Endothelial cell of umbilical vein (primary cell): ENCODE measurements at regions not wholly inside any gene's neighbourhood (a gene's known extent, or its start where the extent isn't known, plus 50 kb on each side); places are given as distances from the start of the nearest gene placed in this dataset.

Experiments used
- BruUV-seq: library from RNA; stranded (reverse); fragments of 400-500 nt; replicated peaks from 2 replicates; lab custom pipeline; 2021; lab: Mats Ljungman, UMichigan
- CTCF ChIA-PET: fragments of 300-600, 350-600 bp; sonication (Branson Sonifier 250); formaldehyde crosslinking; loops from one replicate; lab custom pipeline; 2021; ENCODE audit warnings: antibody characterized with exemption, inconsistent platforms; lab: Charles Lee
- POLR2A ChIA-PET: fragments of 300-600, 350-600 bp; sonication (Branson Sonifier 250); formaldehyde crosslinking; loops from one replicate; lab custom pipeline; 2021; ENCODE audit warnings: antibody characterized with exemption, inconsistent platforms; lab: Charles Lee
- DNase-seq: peaks from one replicate; pipeline ENCODE4 v3.0.0-alpha.2; 2011; ENCODE audit warnings: low read depth, low spot score
- FAIRE-seq: peaks from 2 replicates; lab custom pipeline; 2011; peaks lifted over from hg19 to GRCh38; lab: Jason Lieb, UNC
- H2AFZ ChIP-seq: 2 replicates; pipeline ENCODE4 v1.6.0; 2012; ENCODE audit warnings: low read depth, low read length, control low read depth, inconsistent platforms
- H3K27ac ChIP-seq: 2 replicates; pipeline ENCODE4 v1.5.1; 2011; ENCODE audit warnings: low read depth, mild to moderate bottlenecking, control low read depth, low read length, moderate library complexity; ENCODE audit not compliant: insufficient read depth
- H3K27me3 ChIP-seq, 2 experiments: 2 replicates each; pipeline versions ENCODE4 v1.6.0 to v1.6.1; 2011; ENCODE audit warnings: low read length in 2 of 2, mixed read lengths in 1 of 2; ENCODE audit not compliant: control insufficient read depth in 2 of 2, insufficient read depth in 2 of 2
- H3K36me3 ChIP-seq, 2 experiments: 2 replicates in 1 of 2; 3 replicates in 1 of 2; pipeline ENCODE4 v1.5.1; 2011; ENCODE audit warnings: low read length in 2 of 2, mild to moderate bottlenecking in 1 of 2, moderate library complexity in 1 of 2; ENCODE audit not compliant: control insufficient read depth in 2 of 2, insufficient read depth in 2 of 2; ENCODE audit errors: extremely low read depth in 1 of 2
- H3K4me1 ChIP-seq: 3 replicates; pipeline ENCODE4 v1.5.1; 2011; ENCODE audit warnings: mild to moderate bottlenecking, low read length; ENCODE audit not compliant: control insufficient read depth, insufficient read depth; ENCODE audit errors: extremely low read depth
- H3K4me2 ChIP-seq: 2 replicates; pipeline ENCODE4 v1.6.1; 2011; ENCODE audit warnings: low read length, control low read depth, mixed read lengths; ENCODE audit not compliant: insufficient read depth
- H3K4me3 ChIP-seq, 3 experiments: fragments of 200-600 bp in 1 of 3; sonication (generic), shearing (Covaris generic) in 1 of 3; replicated peaks in 1 of 3; 2 replicates each; pipeline ENCODE4 v1.5.1; 2011 to 2016; ENCODE audit warnings: control low read depth in 3 of 3, low read length in 3 of 3, mild to moderate bottlenecking in 2 of 3, inconsistent platforms in 1 of 3, low read depth in 1 of 3, moderate library complexity in 1 of 3; ENCODE audit not compliant: insufficient read depth in 1 of 3
- H3K79me2 ChIP-seq: 2 replicates; pipeline ENCODE4 v1.6.0; 2012; ENCODE audit warnings: low read length, inconsistent platforms; ENCODE audit not compliant: control insufficient read depth, insufficient read depth
- H3K9ac ChIP-seq: replicated peaks from 2 replicates; pipeline ENCODE3; 2011; ENCODE audit warnings: low read length, control low read depth; ENCODE audit not compliant: insufficient read depth; ENCODE audit errors: extremely low read depth
- H3K9me1 ChIP-seq: replicated peaks from 3 replicates; pipeline ENCODE4 v1.6.0; 2011; ENCODE audit warnings: mild to moderate bottlenecking, low read length; ENCODE audit not compliant: control insufficient read depth, insufficient read depth; ENCODE audit errors: extremely low read depth
- H3K9me3 ChIP-seq: replicated peaks from 2 replicates; pipeline ENCODE4 v1.5.1; 2012; ENCODE audit warnings: low read length, inconsistent platforms; ENCODE audit not compliant: control insufficient read depth, insufficient read depth
- H4K20me1 ChIP-seq: replicated peaks from 2 replicates; pipeline ENCODE3; 2011; ENCODE audit warnings: mild to moderate bottlenecking, low read length; ENCODE audit not compliant: control insufficient read depth, insufficient read depth; ENCODE audit errors: extremely low read depth
- CTCF ChIP-seq, 2 donors: IDR thresholded peaks; 1 replicate in 1 of 2; 2 replicates in 1 of 2; pipeline ENCODE4 v1.5.1; 2011; ENCODE audit warnings: low read length in 2 of 2, mild to moderate bottlenecking in 2 of 2, moderate library complexity in 2 of 2, control low read depth in 1 of 2, inconsistent platforms in 1 of 2, low read depth in 1 of 2; ENCODE audit not compliant: insufficient read depth in 1 of 2; ENCODE audit errors: extremely low read depth in 1 of 2
- EZH2 ChIP-seq: IDR thresholded peaks from 2 replicates; pipeline ENCODE4 v1.6.1; 2012; ENCODE audit warnings: borderline replicate concordance, low read depth, mild to moderate bottlenecking, moderate library complexity, low read length, inconsistent platforms; ENCODE audit not compliant: severe bottlenecking
- FOS ChIP-seq: IDR thresholded peaks from 2 replicates; pipeline ENCODE4 v1.6.1; 2011; ENCODE audit warnings: mild to moderate bottlenecking, low read length, moderate library complexity, borderline replicate concordance; ENCODE audit not compliant: insufficient read depth
- GATA2 ChIP-seq: IDR thresholded peaks from 2 replicates; pipeline ENCODE4 v1.7.0; 2011; ENCODE audit warnings: low read depth, mild to moderate bottlenecking, moderate library complexity, mixed read lengths, low read length; ENCODE audit not compliant: insufficient read length, insufficient read depth
- JUN ChIP-seq: IDR thresholded peaks from 2 replicates; pipeline ENCODE4 v1.6.1; 2011; ENCODE audit warnings: borderline replicate concordance, low read depth; ENCODE audit not compliant: insufficient read length, insufficient read depth
- MAX ChIP-seq: IDR thresholded peaks from 2 replicates; pipeline ENCODE4 v1.6.1; 2011; ENCODE audit not compliant: insufficient read depth, insufficient read length
- MYC ChIP-seq: IDR thresholded peaks from one replicate; pipeline ENCODE4 v1.6.1; 2011; ENCODE audit warnings: mild to moderate bottlenecking, low read depth, low read length
- POLR2A ChIP-seq: IDR thresholded peaks from 2 replicates; pipeline ENCODE4 v1.6.1; 2012; ENCODE audit warnings: low read depth, mild to moderate bottlenecking, control low read depth, low read length
- POLR2AphosphoS5 ChIP-seq: IDR thresholded peaks from 2 replicates; pipeline ENCODE4 v1.6.1; 2012; ENCODE audit warnings: low read depth, mild to moderate bottlenecking, control low read depth, low read length, moderate library complexity; ENCODE audit not compliant: insufficient read depth
- dilution Hi-C: fragments of 300-500 bp; cut with MboI; formaldehyde crosslinking; loops from one replicate; pipeline ENCODE4 v1.15.0; 2019; ENCODE audit warnings: low sequenced_read_pairs; ENCODE audit not compliant: extremely low pct_ligation_motif_present
- intact Hi-C: fragments of 100-400 bp; cut with micrococcal nuclease; formaldehyde crosslinking; loops from one replicate; pipeline ENCODE4 v1.10.0; 2022

- no TSS peak for BruUV-seq
- Histone ChIP-seq H3K9me1 (no peaks in the 10 kb centered on the region), H3K36me3 (no peaks in the 10 kb centered on the region), H4K20me1 (no peaks in the 10 kb centered on the region), H3K4me3 (no peak overlapping the region), H3K4me1 (no peaks in the 10 kb centered on the region), H3K4me2 (no peak overlapping the region), H3K9me3 (no peaks in the 10 kb centered on the region), H3K9ac (no peak overlapping the region), H3K79me2 (no peaks in the 10 kb centered on the region), H3K27ac (no peak overlapping the region), H3K27me3 (peaks cover 3 to 10% of the 10 kb centered on the region in 2 experiments), H2AFZ (no peak overlapping the region)
- intact Hi-C loops (no loop called here), dilution Hi-C loops (no loop called here)
- CTCF ChIA-PET, result interaction anchor here (1.5 kb wide), 1 partner anchor 11 kb away, joined by 4 read pairs; no protein-coding TSS in a partner anchor
- TF ChIP-seq GATA2 (no peak), CTCF (IDR thresholded peaks at IDR 0.05; ENCODE audit: extremely low read depth in 1 of 2, insufficient read depth in 1 of 2, low read depth in 1 of 2, low read length in 2 of 2) (no peak), EZH2 (no peak), JUN (no peak), FOS (no peak), MYC (no peak), POLR2A (no peak), MAX (no peak), POLR2AphosphoS5 (no peak)
- POLR2A ChIA-PET, result no interaction called here
- DNase-seq (no peak), FAIRE-seq (no peak)
Observed at GRCh38 chr22:27679693-27680488, 121.7 kb downstream of the MN1 start.
